NCI-H82 (cell line): ENCODE measurements at regions not wholly inside any gene's neighbourhood (a gene's known extent, or its start where the extent isn't known, plus 50 kb on each side); places are given as distances from the start of the nearest gene placed in this dataset.

Experiments
- DNase-seq: peaks from one replicate; lab custom pipeline; 2025; lab: John Stamatoyannopoulos, UW

GRCh38 chr9:99327667-99328066, 105.6 kb downstream of the SEC61B start:
- no peak for DNase-seq

- no peak for DNase-seq
Observed at GRCh38 chr9:99335280-99335679, 113.2 kb downstream of the SEC61B start.

GRCh38 chr9:99336005-99336404, 113.9 kb downstream of the SEC61B start:
- DNase-seq, result no peak

GRCh38 chr9:99336531-99336930, 114.4 kb downstream of the SEC61B start:
- no peak for DNase-seq

- no peak for DNase-seq
Observed at GRCh38 chr9:99340281-99340680, 118.2 kb downstream of the SEC61B start.

GRCh38 chr9:99341686-99342085, 119.6 kb downstream of the SEC61B start:
- no peak for DNase-seq

GRCh38 chr9:99345451-99345850, 123.4 kb downstream of the SEC61B start:
- no peak for DNase-seq

GRCh38 chr9:99345942-99346341, 123.9 kb downstream of the SEC61B start:
- DNase-seq, result no peak

GRCh38 chr9:99347568-99347967, 125.5 kb downstream of the SEC61B start:
- no peak for DNase-seq

GRCh38 chr9:99348289-99348688, 126.2 kb downstream of the SEC61B start:
- no peak for DNase-seq

GRCh38 chr9:99349870-99350269, 127.8 kb downstream of the SEC61B start:
- no peak for DNase-seq

- DNase-seq, result no peak
Observed at GRCh38 chr9:99350461-99350860, 128.4 kb downstream of the SEC61B start.

- DNase-seq, result peak; percentile 1
Observed at GRCh38 chr9:99351647-99352046, 129.6 kb downstream of the SEC61B start.

- no peak for DNase-seq
Observed at GRCh38 chr9:99352826-99353225, 130.7 kb downstream of the SEC61B start.

GRCh38 chr9:99353408-99353807, 131.3 kb downstream of the SEC61B start:
- DNase-seq, result no peak

GRCh38 chr9:99354104-99354503, 132.0 kb downstream of the SEC61B start:
- DNase-seq, result no peak

- DNase-seq, result no peak
Observed at GRCh38 chr9:99356512-99356971, 134.5 kb downstream of the SEC61B start.

GRCh38 chr9:99357575-99357974, 135.5 kb downstream of the SEC61B start:
- DNase-seq, result no peak

- no peak for DNase-seq
Observed at GRCh38 chr9:99358668-99359067, 136.6 kb downstream of the SEC61B start.

GRCh38 chr9:99359336-99359735, 137.3 kb downstream of the SEC61B start:
- no peak for DNase-seq

- DNase-seq, result no peak
Observed at GRCh38 chr9:99360026-99360425, 137.9 kb downstream of the SEC61B start.

GRCh38 chr9:99361817-99362216, 139.7 kb downstream of the SEC61B start:
- no peak for DNase-seq

GRCh38 chr9:99362321-99362720, 140.2 kb downstream of the SEC61B start:
- DNase-seq, result no peak

GRCh38 chr9:99363509-99363908, 141.4 kb downstream of the SEC61B start:
- DNase-seq, result no peak
